GM10266 (cell line): ENCODE measurements at regions not wholly inside any gene's neighbourhood (a gene's known extent, or its start where the extent isn't known, plus 50 kb on each side); places are given as distances from the start of the nearest gene placed in this dataset.

Experiments
- DNase-seq: peaks from one replicate; pipeline ENCODE4 v3.0.0; 2012; ENCODE audit errors: extremely low spot score
- CTCF ChIP-seq: IDR thresholded peaks from 2 replicates; pipeline ENCODE4 v1.5.1; 2012; ENCODE audit warnings: mild to moderate bottlenecking, low read depth; ENCODE audit not compliant: control insufficient read depth, insufficient read depth; ENCODE audit errors: missing control alignments

- no peak for DNase-seq
- TF ChIP-seq CTCF = no peak
Observed at GRCh38 chr12:78645956-78646355, 218.6 kb upstream of the SYT1 start.

GRCh38 chr12:78651755-78652154 lies 212.8 kb upstream of the SYT1 start:
- no peak for DNase-seq
- TF ChIP-seq CTCF = no peak

GRCh38 chr12:78666584-78666983 lies 198.0 kb upstream of the SYT1 start:
- no peak for TF ChIP-seq CTCF
- no peak for DNase-seq

- no peak for TF ChIP-seq CTCF
- no peak for DNase-seq
Observed at GRCh38 chr12:78671295-78671694, 193.3 kb upstream of the SYT1 start.

- no peak for TF ChIP-seq CTCF
- no peak for DNase-seq
Observed at GRCh38 chr12:78672033-78672432, 192.5 kb upstream of the SYT1 start.

- no peak for TF ChIP-seq CTCF
- DNase-seq = no peak
Observed at GRCh38 chr12:78674311-78675090, 190.1 kb upstream of the SYT1 start.

- no peak for DNase-seq
- no peak for TF ChIP-seq CTCF
Observed at GRCh38 chr12:78680596-78680995, 184.0 kb upstream of the SYT1 start.
